ENCODE measurements at regions not wholly inside any gene's neighbourhood (a gene's known extent, or its start where the extent isn't known, plus 50 kb on each side); places are given as distances from the start of the nearest gene placed in this dataset.

GRCh38 chr18:10127729-10128128, 213.9 kb downstream of the VAPA start:
- Histone ChIP-seq H3K4me2 (ENCODE audit: insufficient read depth, insufficient read length, low read length) (no peak overlapping the region), H4K5ac (ENCODE audit: insufficient read length, low read depth, low read length) (no peak overlapping the region), H3K27ac (ENCODE audit: insufficient read length, low read depth, low read length) (no peak overlapping the region), H3K14ac (ENCODE audit: insufficient read depth, low read length) (no peak overlapping the region; the same call in 1 of the 2 replicates), H4K20me1 (ENCODE audit: control insufficient read depth, insufficient read depth, insufficient read length) (no peaks in the 10 kb centered on the region), H3K4me1 (ENCODE audit: insufficient read depth, low read length) (0 out of 2 replicates have a peak, but pooled peaks cover 5% of the 10 kb centered on the region), H3K4ac (ENCODE audit: low read depth, low read length) (no peak overlapping the region), H2BK12ac (ENCODE audit: insufficient read length, low read depth, low read length) (no peak overlapping the region), H2BK15ac (ENCODE audit: low read depth, low read length) (no peak overlapping the region), H3K27me3 (ENCODE audit: insufficient read depth, low read length) (no peaks in the 10 kb centered on the region), H2AFZ (ENCODE audit: low read length) (no peak overlapping the region), H2BK120ac (ENCODE audit: low read depth, low read length, poor library complexity, severe bottlenecking) (no peak overlapping the region), H3K56ac (ENCODE audit: insufficient read length, low read depth, low read length) (no peak overlapping the region), H3K79me1 (ENCODE audit: insufficient read depth, low read depth, low read length, poor library complexity, severe bottlenecking) (no peaks in the 10 kb centered on the region), H3K79me2 (ENCODE audit: insufficient read depth, low read length) (no peaks in the 10 kb centered on the region), H4K8ac (replicated peaks; ENCODE audit: insufficient read length, low read depth, low read length) (no peak overlapping the region), H2AK5ac (ENCODE audit: insufficient read length, low read length) (no peak overlapping the region), H2BK5ac (ENCODE audit: insufficient read length, low read length) (no peak overlapping the region), H2BK20ac (ENCODE audit: low read depth, low read length, poor library complexity, severe bottlenecking) (no peak overlapping the region), H3T11ph (ENCODE audit: low read length) (no peak overlapping the region), H3K23me2 (ENCODE audit: insufficient read length, low read depth, low read length, poor library complexity, severe bottlenecking) (peaks cover 10% of the 10 kb centered on the region), H4K91ac (ENCODE audit: insufficient read length, low read depth, low read length) (no peak overlapping the region), H3K9me3 (ENCODE audit: control insufficient read depth, low read depth, low read length) (no peaks in the 10 kb centered on the region), H3K23ac (ENCODE audit: insufficient read length, low read depth, low read length) (no peak overlapping the region), H3K9ac (ENCODE audit: extremely low read depth, insufficient read length, low read length) (no peak overlapping the region), H3K18ac (ENCODE audit: insufficient read length, low read depth, low read length) (no peak overlapping the region)
- TF ChIP-seq CTCF (conservative IDR thresholded peaks at IDR 0.05) = no peak
- Mint-ChIP-seq H3K27ac (no peak overlapping the region), H3K9me3 (no peaks in the 10 kb centered on the region), H3K27me3 (ENCODE audit: low read depth) (peaks cover 12% of the 10 kb centered on the region), H3K4me3 (no peak overlapping the region), H3K4me1 (peaks cover 16 to 24% of the 10 kb centered on the region in 2 experiments), H3K36me3 (ENCODE audit: insufficient read depth in 1 of 3, low read depth in 3 of 3) (no peaks in the 10 kb centered on the region)
- WGBS (ENCODE audit: extremely low coverage, insufficient read length, low lambda C conversion rate) = no CpG with 5 or more reads among the region's 5 CpGs
- no peak for DNase-seq

Data from H9 (cell line).